Chondrocyte (in vitro differentiated cells): ENCODE measurements at regions not wholly inside any gene's neighbourhood (a gene's known extent, or its start where the extent isn't known, plus 50 kb on each side); places are given as distances from the start of the nearest gene placed in this dataset.
"Not testable (repeated sequence)": the region's sequence is repeated elsewhere in the genome, so short reads cannot be mapped to it uniquely, and the experiment has no call there.

ENCODE experiments used
- DNase-seq: peaks from one replicate; pipeline ENCODE4 v3.0.0; 2021; ENCODE audit warnings: mixed read lengths, low spot score
- H3K27ac Mint-ChIP-seq: one replicate; pipeline ENCODE4 v1.8.0; 2021; ENCODE audit warnings: mild to moderate bottlenecking, moderate library complexity, mixed read lengths; ENCODE audit not compliant: unreplicated experiment
- H3K27me3 Mint-ChIP-seq: 2 replicates; pipeline ENCODE4 v1.8.0; 2021; ENCODE audit warnings: low read depth, mixed read lengths
- H3K36me3 Mint-ChIP-seq: 2 replicates; pipeline ENCODE4 v1.8.0; 2021; ENCODE audit warnings: low read depth, mixed read lengths
- H3K4me1 Mint-ChIP-seq: 2 replicates; pipeline ENCODE4 v1.8.0; 2021; ENCODE audit warnings: low read depth, mild to moderate bottlenecking, mixed read lengths
- H3K4me3 Mint-ChIP-seq: one replicate; pipeline ENCODE4 v1.8.0; 2021; ENCODE audit warnings: mild to moderate bottlenecking, moderate library complexity, mixed read lengths; ENCODE audit not compliant: unreplicated experiment
- H3K9me3 Mint-ChIP-seq: 2 replicates; pipeline ENCODE4 v1.8.0; 2021; ENCODE audit warnings: low read depth, mixed read lengths
- CTCF ChIP-seq: fragments of 200-600 bp; sonication (generic); IDR thresholded peaks from 2 replicates; pipeline ENCODE4 v1.5.0; 2021; ENCODE audit warnings: antibody characterized with exemption, mild to moderate bottlenecking, moderate library complexity

DNA sequence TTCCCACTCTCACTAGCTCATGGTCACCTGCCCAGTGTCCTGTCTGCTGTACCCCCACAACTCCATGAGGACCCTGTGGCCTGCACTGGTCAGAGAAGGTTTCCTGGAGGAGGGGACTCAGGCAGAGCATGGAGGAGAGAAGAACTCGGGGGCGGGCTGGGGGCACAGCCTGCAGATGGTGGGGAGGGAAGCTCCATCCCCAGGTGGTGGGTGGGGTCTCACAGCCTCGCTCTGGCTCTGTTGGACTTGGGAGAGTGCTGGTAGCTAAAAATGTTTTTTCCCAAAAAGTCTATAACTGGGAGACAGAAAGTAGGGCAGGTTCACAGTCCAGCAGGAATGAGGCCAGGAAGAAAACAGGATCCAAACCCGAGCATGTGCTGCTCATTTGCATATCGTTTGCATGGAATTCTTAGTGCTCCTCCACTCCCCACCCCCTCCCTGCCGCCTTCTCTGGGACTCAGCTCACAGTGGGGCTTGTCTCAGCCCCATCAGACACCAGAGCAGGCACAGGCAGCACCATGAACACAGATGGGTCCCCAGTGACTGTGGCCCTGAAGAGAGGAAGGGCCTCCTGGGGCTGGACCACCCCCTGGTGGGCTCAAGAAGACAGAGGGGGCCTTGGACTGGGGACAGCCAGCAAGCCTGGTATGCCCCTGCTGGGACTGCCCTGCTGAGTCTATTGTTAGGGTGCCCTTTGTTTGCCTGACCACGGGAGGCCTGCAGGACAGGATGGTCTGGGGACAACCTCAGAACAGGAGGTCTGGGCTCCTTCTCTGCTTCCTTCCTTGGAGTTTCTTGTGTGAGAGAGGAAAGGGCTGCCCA, 67.0 kb upstream of the SFSWAP start:
- no peak overlapping the region for H3K4me3 Mint-ChIP-seq
- DNase-seq = no peak
- H3K27ac Mint-ChIP-seq = no peak overlapping the region
- H3K4me1 Mint-ChIP-seq = no peaks in the 10 kb centered on the region
- no peaks in the 10 kb centered on the region for H3K36me3 Mint-ChIP-seq
- peaks cover 18% of the 10 kb centered on the region for H3K27me3 Mint-ChIP-seq
- no peaks in the 10 kb centered on the region for H3K9me3 Mint-ChIP-seq
- TF ChIP-seq CTCF = no peak

DNA sequence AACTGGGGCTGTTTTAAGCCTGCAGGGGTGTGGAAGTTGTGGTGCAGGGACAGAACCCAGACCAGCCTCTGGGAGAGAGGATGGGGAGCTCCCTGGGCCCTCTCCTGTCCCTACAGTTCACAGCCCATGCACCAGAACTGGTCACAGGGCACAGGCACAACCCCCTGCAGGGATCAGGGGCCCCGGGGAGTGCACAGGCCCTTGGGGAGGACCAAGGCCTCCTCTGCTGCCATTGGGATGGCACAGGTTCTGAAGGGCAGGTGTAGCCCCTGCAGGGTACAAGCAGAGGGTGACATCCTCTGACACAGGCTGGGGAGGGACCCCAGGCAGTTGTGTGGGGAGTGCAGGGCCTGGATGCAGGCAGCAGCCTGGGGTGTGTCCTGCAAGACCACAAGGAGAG, 66.4 kb upstream of the SFSWAP start:
- no peak for TF ChIP-seq CTCF

DNA sequence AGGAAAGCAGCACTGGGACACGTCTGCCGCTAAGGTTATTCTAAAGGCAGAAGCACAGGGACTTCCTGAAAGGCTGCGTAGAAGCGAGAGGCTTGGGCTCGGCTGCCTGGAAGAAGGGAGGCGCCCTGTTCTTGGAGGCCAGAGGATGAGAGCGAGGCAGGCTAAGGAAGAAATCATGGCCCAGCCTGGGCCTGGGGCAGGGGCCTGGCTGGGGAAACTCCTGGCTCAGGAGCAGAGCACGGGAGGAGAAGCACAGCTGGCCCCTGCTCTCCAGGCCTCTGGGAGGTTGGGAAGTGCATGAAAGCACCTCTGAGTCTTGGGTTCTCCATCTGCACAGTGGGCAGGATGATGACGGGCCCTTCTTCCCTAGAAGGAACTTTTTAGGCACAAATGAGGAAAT, 66.0 kb upstream of the SFSWAP start:
- H3K27me3 Mint-ChIP-seq = peaks cover 16% of the 10 kb centered on the region
- H3K4me1 Mint-ChIP-seq, H3K27ac Mint-ChIP-seq, H3K9me3 Mint-ChIP-seq, H3K4me3 Mint-ChIP-seq, H3K36me3 Mint-ChIP-seq, DNase-seq: not testable (repeated sequence)

More for the DNA sequence above, 66.4 kb upstream of the SFSWAP start:
- no peak for DNase-seq
- no peaks in the 10 kb centered on the region for H3K9me3 Mint-ChIP-seq
- no peaks in the 10 kb centered on the region for H3K36me3 Mint-ChIP-seq
- no peak overlapping the region for H3K27ac Mint-ChIP-seq
- peaks cover 18% of the 10 kb centered on the region for H3K27me3 Mint-ChIP-seq
- H3K4me1 Mint-ChIP-seq = no peaks in the 10 kb centered on the region
- H3K4me3 Mint-ChIP-seq = no peak overlapping the region

GRCh38 chr12:131645557-131645956, 65.3 kb upstream of the SFSWAP start:
- not testable (repeated sequence) for H3K4me3 Mint-ChIP-seq, H3K9me3 Mint-ChIP-seq, DNase-seq, H3K36me3 Mint-ChIP-seq, H3K4me1 Mint-ChIP-seq, H3K27ac Mint-ChIP-seq
- H3K27me3 Mint-ChIP-seq = peaks cover 14% of the 10 kb centered on the region

- not testable (repeated sequence) for H3K9me3 Mint-ChIP-seq, H3K27ac Mint-ChIP-seq, H3K4me3 Mint-ChIP-seq, DNase-seq, H3K36me3 Mint-ChIP-seq, H3K4me1 Mint-ChIP-seq
- peaks cover 14% of the 10 kb centered on the region for H3K27me3 Mint-ChIP-seq
Measured at GRCh38 chr12:131646444-131646843, 64.4 kb upstream of the SFSWAP start.

- H3K4me3 Mint-ChIP-seq = no peak overlapping the region
- H3K27ac Mint-ChIP-seq = no peak overlapping the region
- no peaks in the 10 kb centered on the region for H3K9me3 Mint-ChIP-seq
- H3K4me1 Mint-ChIP-seq = no peaks in the 10 kb centered on the region
- no peak for DNase-seq
- H3K36me3 Mint-ChIP-seq = no peaks in the 10 kb centered on the region
- peaks cover 14% of the 10 kb centered on the region for H3K27me3 Mint-ChIP-seq
- no peak for TF ChIP-seq CTCF
Measured at GRCh38 chr12:131647667-131648066, 63.2 kb upstream of the SFSWAP start.

GRCh38 chr12:131655469-131656174, 55.3 kb upstream of the SFSWAP start:
- H3K36me3 Mint-ChIP-seq, H3K4me1 Mint-ChIP-seq, H3K27ac Mint-ChIP-seq, DNase-seq, H3K4me3 Mint-ChIP-seq, H3K9me3 Mint-ChIP-seq: not testable (repeated sequence)
- H3K27me3 Mint-ChIP-seq = peaks cover 17% of the 10 kb centered on the region

DNA sequence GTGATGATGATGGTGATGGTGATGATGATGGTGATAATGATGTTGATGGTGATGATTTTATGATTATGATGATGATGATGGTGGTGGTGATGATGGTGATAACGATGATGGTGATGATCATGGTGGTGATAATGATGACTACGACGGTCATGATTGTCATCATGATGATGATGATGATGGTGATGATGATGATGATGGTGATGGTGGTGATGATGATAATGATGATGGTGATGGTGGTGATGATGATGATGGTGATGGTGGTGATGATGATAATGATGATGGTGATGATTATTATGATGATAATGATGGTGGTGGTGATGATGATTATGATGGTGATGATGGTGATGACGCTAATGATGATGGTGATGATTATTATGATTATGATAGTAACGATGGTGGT, 54.1 kb upstream of the SFSWAP start:
- not testable (repeated sequence) for H3K36me3 Mint-ChIP-seq, DNase-seq, H3K4me1 Mint-ChIP-seq, H3K4me3 Mint-ChIP-seq, H3K9me3 Mint-ChIP-seq, H3K27ac Mint-ChIP-seq
- H3K27me3 Mint-ChIP-seq = peaks cover 11% of the 10 kb centered on the region

DNA sequence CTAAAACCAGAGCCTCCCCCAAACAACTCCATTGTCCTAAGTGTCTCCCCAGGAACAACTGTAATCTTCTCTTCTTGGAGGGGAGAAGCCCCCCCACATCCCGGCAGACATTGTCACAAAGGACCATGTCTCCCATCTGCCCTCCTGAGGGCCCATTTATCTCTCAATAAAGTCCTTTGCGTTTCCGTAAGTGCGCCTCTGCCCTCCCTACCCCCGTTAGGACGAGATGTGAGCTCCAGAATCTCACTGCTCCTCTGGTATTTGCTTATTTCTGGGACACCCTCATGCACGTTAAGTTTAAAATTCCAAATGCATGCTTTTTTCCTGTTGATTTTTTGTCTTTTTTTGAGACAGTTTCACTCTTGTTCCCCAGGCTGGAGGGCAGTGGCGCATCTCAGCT, 52.3 kb upstream of the SFSWAP start:
- not testable (repeated sequence) for H3K27ac Mint-ChIP-seq, H3K9me3 Mint-ChIP-seq, DNase-seq, H3K4me1 Mint-ChIP-seq, H3K4me3 Mint-ChIP-seq, H3K36me3 Mint-ChIP-seq
- peaks cover 11% of the 10 kb centered on the region for H3K27me3 Mint-ChIP-seq

- not testable (repeated sequence) for H3K27me3 Mint-ChIP-seq, H3K27ac Mint-ChIP-seq, H3K36me3 Mint-ChIP-seq, H3K9me3 Mint-ChIP-seq, DNase-seq, H3K4me3 Mint-ChIP-seq, H3K4me1 Mint-ChIP-seq
Measured at GRCh38 chr12:131659484-131659883, 51.4 kb upstream of the SFSWAP start.
